Ovary (tissue), 7 donors: ENCODE measurements at regions not wholly inside any gene's neighbourhood (a gene's known extent, or its start where the extent isn't known, plus 50 kb on each side); places are given as distances from the start of the nearest gene placed in this dataset.

Source experiments
- DNase-seq, 5 donors: peaks; one replicate each; pipeline ENCODE4 v3.0.0-alpha.2; 2019 to 2020
- H3K27ac ChIP-seq, 2 donors: fragments of 200-600 bp; one replicate each; pipeline versions ENCODE4 v1.5.1 to v1.8.0; 2019 to 2022
- H3K27me3 ChIP-seq: fragments of 200-600 bp; one replicate; pipeline ENCODE4 v1.8.0; 2022
- H3K36me3 ChIP-seq: fragments of 200-600 bp; sonication (generic); one replicate; pipeline ENCODE4 v1.5.1; 2019
- H3K4me1 ChIP-seq: one replicate; pipeline ENCODE4 v1.8.1; 2013; ENCODE audit warnings: mild to moderate bottlenecking, moderate library complexity; ENCODE audit not compliant: insufficient read depth
- H3K4me3 ChIP-seq: fragments of 200-600 bp; sonication (generic); one replicate; pipeline ENCODE4 v1.5.1; 2017
- H3K9me3 ChIP-seq, 2 donors: fragments of 200-600 bp in 1 of 2; sonication (generic) in 1 of 2; one replicate each; pipeline versions ENCODE4 v1.5.1 to v1.8.1; 2013 to 2019; ENCODE audit warnings: mild to moderate bottlenecking in 1 of 2, moderate library complexity in 1 of 2
- CTCF ChIP-seq, 3 donors: fragments of 450-650 bp in 2 of 3; fragments of 200-600 bp in 1 of 3; IDR thresholded peaks; one replicate each; pipeline versions ENCODE4 v1.5.1 to v1.8.0; 2016 to 2022; ENCODE audit warnings: antibody characterized with exemption in 3 of 3, mild to moderate bottlenecking in 1 of 3
- EP300 ChIP-seq: sonication (generic); formaldehyde crosslinking; IDR thresholded peaks from one replicate; pipeline ENCODE4 v1.6.1; 2017; ENCODE audit warnings: antibody characterized with exemption
- POLR2A ChIP-seq: fragments of 450-650 bp; IDR thresholded peaks from one replicate; pipeline ENCODE4 v1.6.1; 2017; ENCODE audit warnings: antibody characterized with exemption, mild to moderate bottlenecking, moderate library complexity
- WGBS, 3 donors: extraction: QIAGEN DNeasy Blood & Tissue Kit in 1 of 3; methylation state at CpG; one replicate each; pipeline versions ENCODE4 v1.1.5 to v1.1.7; 2013 to 2017; 5-methylcytosine and 5-hydroxymethylcytosine counted together
- intact Hi-C, 4 donors: fragments of 100-400 bp; cut with DNase I; formaldehyde crosslinking; loops; one replicate each; pipeline versions ENCODE4 v1.11.0 to v1.15.1; 2022 to 2023
- donor health status: DM: no; HTN: no; CAD: no; lungs with moderate emphysema.
- donor health status: DM: no; HTN: no; CAD: no.
- donor health status: Bipolar disorder and iron deficiency.
- donor health status: DM: no; HTN: no; CAD: no.
- donor health status: DM: yes; HTN: yes; CAD: no.

GRCh38 chr4:176437756-176438155 lies 118.0 kb downstream of the SPCS3 start:
- DNase-seq, result no peak
- Histone ChIP-seq H3K9me3 (no peaks in the 10 kb centered on the region), H3K27me3 (no peaks in the 10 kb centered on the region), H3K27ac (no peak overlapping the region), H3K4me1 (no peaks in the 10 kb centered on the region), H3K36me3 (no peaks in the 10 kb centered on the region), H3K4me3 (no peak overlapping the region)
- intact Hi-C loops, result no loop called here
- TF ChIP-seq POLR2A (no peak), EP300 (no peak), CTCF (IDR thresholded peaks at IDR 0.05) (no peak)
- WGBS, 3 donors, result 94 to 100% (median 97%) methylated on average over 1 of the region's 1 CpG

DNA sequence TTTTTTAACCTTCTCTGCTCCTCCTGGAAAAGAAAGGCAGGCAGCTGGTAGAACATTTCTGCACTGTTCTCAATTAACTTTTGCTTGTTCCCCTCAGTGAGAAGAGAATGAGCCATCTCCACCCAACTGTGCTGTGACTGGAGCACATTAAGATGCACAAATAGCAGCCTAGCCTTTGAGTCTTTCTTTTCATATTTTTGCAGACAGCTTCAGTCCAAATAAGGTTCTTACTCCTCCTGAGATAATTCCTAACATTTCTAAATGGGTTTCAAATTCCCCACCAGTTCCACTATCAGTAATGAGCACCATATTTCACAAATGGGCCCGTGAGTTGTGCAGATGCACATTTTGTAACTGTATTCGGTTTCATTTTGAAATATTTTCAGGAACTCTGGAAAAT lies 118.6 kb downstream of the SPCS3 start:
- WGBS, 3 donors, result 49 to 54% (median 50%) methylated on average over 2 of the region's 2 CpGs
- H3K4me3 ChIP-seq, result no peak overlapping the region
- H3K27me3 ChIP-seq, result no peaks in the 10 kb centered on the region
- H3K36me3 ChIP-seq, result no peaks in the 10 kb centered on the region
- H3K27ac ChIP-seq, result no peak overlapping the region
- DNase-seq, result no peak
- H3K4me1 ChIP-seq, result no peaks in the 10 kb centered on the region
- intact Hi-C loops, result no loop called here
- H3K9me3 ChIP-seq, result no peaks in the 10 kb centered on the region
- no peak for TF ChIP-seq CTCF (IDR thresholded peaks at IDR 0.05)
- no peak for TF ChIP-seq EP300
- TF ChIP-seq POLR2A, result no peak

GRCh38 chr4:176439611-176440010 lies 119.8 kb downstream of the SPCS3 start:
- H3K4me1 ChIP-seq, result no peaks in the 10 kb centered on the region
- no peaks in the 10 kb centered on the region for H3K9me3 ChIP-seq
- no peak for TF ChIP-seq POLR2A
- TF ChIP-seq CTCF (IDR thresholded peaks at IDR 0.05), result no peak
- TF ChIP-seq EP300, result no peak
- 77 to 86% (median 81%) methylated on average over 2 of the region's 2 CpGs for WGBS, 3 donors
- intact Hi-C loops, result no loop called here
- no peak for DNase-seq
- H3K4me3 ChIP-seq, result no peak overlapping the region
- H3K36me3 ChIP-seq, result no peaks in the 10 kb centered on the region
- no peaks in the 10 kb centered on the region for H3K27me3 ChIP-seq
- no peak overlapping the region for H3K27ac ChIP-seq

- no peaks in the 10 kb centered on the region for H3K27me3 ChIP-seq
- intact Hi-C loops, result no loop called here
- WGBS, 3 donors, result 88 to 95% (median 90%) methylated on average over 1 of the region's 1 CpG
- H3K9me3 ChIP-seq, result no peaks in the 10 kb centered on the region
- TF ChIP-seq POLR2A, result no peak
- H3K4me1 ChIP-seq, result no peaks in the 10 kb centered on the region
- no peak for DNase-seq
- H3K27ac ChIP-seq, result no peak overlapping the region
- H3K36me3 ChIP-seq, result no peaks in the 10 kb centered on the region
- H3K4me3 ChIP-seq, result no peak overlapping the region
These were observed 120.9 kb downstream of the SPCS3 start for GRCh38 chr4:176440698-176441097.

DNA sequence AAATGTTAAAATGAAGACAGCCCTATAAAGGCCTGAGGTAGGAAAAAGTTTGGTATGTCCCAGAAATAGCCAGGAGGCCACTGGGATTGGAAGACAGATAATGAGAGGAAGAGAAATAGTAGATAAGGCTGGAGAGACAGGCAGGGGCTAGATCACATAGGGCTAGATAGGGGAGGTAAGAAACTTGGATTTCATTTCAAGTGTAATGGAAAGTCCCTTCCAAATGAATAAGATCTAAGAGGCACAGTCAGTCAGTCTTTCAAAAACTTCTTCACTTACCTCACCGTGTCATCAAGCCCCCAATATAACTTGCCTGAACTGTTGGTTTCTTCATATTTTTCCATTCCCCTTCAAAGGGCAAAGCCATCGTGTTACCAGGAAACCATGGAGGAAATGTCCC lies 121.8 kb downstream of the SPCS3 start:
- H3K4me1 ChIP-seq, result no peaks in the 10 kb centered on the region
- H3K4me3 ChIP-seq, result no peak overlapping the region
- no peaks in the 10 kb centered on the region for H3K9me3 ChIP-seq
- TF ChIP-seq POLR2A (no peak), EP300 (no peak), CTCF (IDR thresholded peaks at IDR 0.05) (no peak)
- H3K27me3 ChIP-seq, result no peaks in the 10 kb centered on the region
- no peaks in the 10 kb centered on the region for H3K36me3 ChIP-seq
- no peak overlapping the region for H3K27ac ChIP-seq
- WGBS, 3 donors, result 90 to 94% (median 94%) methylated on average over 2 of the region's 2 CpGs
- no peak for DNase-seq
- intact Hi-C loops, result no loop called here
